HG03442 (cell line): ENCODE measurements at regions not wholly inside any gene's neighbourhood (a gene's known extent, or its start where the extent isn't known, plus 50 kb on each side); places are given as distances from the start of the nearest gene placed in this dataset.

Source experiments
- ATAC-seq: cut with Tn5 transposase; IDR thresholded peaks from one replicate; pipeline ENCODE4 v1.9.1; 2021; ENCODE audit warnings: mild to moderate bottlenecking, moderate library complexity; ENCODE audit not compliant: unreplicated experiment

DNA sequence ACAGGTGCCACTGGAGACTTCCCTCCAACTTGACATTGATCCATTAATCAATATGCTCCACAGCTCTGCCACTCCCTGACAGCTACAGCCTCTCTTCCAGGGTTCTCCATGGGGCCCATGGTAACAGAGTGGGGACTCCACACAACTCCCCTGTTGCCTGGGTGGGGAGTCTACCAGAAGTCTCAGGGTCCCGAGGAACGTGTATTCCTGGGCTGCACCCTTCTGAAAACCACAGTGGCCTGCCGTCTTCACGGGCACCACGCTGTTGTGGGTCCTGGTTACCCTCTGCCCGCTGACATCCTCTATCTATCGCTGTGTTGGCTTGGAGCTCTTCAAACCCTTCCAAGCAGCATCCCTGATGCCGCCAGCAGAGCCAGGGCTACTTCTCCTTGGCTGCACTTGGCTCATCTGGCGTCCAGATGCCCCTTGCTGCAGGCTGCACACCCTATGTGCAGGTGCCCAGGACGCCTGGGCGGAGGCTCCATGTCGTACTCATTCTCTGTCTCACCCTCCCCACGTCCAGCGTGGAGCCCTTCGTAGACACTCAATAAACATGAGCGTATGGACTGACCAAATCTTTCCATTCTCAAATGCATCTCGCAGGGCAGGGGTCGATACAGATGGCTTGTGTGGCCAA is 1341.8 kb downstream of the TBC1D22A start:
- ATAC-seq: no peak

DNA sequence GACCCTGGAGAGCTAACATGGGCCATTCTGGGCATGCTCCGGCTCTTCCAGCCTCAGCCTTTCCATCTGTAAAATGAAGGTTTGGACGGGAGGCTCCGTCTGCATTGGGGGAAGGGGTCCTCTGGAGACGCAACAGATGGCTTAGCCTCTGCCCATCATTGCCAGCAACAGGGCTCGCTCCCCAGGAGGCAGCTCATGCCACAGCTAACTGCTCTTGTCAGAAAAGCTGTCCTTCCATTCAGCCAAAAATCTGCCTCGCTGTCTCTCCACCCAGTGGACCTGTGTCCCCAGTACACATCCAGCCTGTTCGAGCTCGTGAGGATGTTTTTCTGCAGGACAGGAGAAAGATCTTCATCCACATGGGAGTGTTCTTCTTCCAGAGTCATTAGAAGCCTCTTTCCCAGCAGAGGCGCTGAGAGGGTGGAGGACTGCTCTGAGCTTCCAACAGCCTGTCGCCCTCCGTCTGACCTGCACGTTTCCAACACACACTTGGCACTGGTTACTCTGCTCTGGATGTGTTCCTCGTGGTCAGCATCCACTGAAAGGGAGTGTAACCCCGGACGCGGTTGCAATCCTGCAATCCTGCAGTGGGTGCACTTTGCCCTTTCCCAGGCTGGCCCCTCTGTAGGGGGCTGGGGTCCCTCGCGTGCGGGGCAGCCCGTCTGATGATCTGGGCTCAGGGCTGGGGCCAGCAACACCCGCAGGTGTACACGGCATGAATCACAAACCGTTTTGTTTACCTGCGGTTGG is 1340.9 kb downstream of the TBC1D22A start:
- ATAC-seq: no peak

DNA sequence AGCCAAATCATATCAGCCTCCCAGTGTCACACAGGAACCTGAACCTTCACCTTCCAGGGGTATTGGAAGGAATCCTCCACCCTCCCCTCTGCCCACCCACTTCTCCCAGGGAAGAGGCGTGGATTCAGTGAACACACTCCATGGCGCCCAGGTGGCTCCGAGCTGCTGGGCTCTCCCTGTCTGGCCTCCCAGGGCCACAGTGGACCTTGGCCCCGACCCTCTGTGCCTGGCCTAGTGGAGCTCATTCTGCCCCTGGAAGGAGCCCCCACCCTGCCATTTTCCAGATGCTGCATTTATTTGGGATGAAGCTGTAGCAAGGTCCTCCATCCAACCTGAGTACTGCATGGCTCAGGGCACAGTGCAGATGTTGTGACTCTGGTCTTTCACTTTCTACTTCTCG is 1340.1 kb downstream of the TBC1D22A start:
- no peak for ATAC-seq

DNA sequence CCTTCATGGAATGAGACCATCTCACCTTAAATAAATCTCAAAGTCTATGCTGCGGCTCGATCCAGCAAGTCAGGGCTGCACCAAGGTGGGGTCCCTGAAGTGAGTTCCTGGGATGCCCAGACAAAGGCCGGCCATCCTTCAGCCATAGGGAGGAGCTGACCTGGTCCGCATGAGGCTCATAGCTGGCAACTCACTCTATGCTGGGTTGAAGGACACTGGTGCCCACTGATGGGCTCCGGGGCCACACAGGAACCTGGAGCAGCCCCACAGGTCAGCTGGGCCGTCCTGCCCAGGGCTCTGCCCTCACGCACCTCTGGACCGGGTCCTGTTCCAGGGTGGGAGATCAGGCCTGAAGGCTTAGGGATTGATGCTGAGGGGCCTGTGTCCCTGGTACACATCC is 1339.3 kb downstream of the TBC1D22A start:
- no peak for ATAC-seq

DNA sequence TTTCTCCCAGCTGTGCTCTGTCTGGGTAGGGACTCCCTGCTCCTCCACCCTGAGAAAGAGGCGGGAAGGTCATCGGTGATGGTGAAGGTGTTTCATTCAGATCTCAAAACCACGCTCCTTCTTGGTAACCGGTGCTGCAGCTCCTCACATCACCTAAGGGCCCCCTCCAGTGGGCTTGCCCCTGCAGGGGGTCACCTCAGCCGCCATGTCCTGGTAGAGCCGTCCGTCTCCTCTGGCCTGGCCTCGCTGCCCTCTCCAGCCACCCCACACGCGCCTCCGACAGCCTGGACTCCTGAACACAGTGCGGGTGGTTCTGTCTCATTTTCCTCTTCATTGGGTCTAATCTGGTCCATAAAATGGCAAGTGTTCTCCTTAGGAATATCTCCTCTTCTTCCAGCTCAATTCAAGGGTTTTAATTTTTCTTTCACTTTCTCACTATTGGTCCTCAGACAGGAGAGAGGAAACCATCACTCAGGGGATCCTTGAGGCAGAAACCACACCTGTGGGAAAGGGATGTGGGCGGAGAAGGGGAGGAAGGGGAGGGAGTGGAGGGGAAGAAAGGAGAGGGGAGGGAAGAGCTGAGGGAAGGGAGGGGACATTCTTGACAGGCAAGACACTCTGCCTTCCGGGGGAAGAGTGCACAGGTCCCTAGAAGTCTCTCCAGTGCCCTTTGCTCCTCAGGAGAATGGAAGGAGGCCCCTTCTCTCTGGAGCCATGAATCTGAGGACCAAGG is 1338.4 kb downstream of the TBC1D22A start:
- ATAC-seq: no peak

DNA sequence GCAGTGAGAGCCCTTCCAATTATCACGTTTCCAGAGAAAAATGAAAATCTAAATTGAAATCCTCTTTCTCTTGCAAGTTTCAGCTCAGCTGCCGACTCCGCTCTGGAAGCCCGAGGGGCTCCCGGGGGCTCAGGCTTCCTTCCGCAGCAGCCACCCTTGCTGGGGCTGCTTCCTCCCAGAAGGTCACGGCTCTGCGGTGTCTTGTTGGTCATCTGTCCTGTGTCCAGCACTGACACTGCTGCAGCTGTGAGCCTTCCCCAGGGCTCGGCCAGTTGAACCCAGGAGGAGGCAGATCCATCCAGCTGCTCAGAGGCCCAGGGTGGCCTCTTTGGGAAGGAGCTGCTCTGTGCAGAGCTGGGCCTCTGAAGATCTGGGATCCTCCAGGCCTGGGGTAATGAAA is 1337.2 kb downstream of the TBC1D22A start:
- ATAC-seq: no peak

DNA sequence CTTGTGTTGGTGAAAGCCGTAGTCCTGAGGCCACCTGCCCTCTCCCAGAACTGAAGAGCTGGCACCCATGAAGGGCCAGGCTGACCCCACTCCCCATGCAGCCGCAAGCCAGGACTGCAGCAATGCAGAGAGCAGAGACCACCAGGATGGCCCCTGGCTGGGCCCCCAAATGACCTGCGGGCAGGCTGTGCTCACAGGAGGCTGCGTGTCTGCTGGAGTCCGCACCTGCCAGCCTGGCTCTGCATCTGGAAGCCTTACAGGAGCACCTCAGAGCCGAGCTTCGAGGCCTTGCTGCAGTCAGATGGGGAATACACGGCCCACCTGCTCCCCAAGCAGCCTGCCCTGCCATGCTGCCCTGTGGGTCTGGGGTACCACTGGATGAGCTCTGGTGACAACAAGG is 1336.8 kb downstream of the TBC1D22A start:
- no peak for ATAC-seq

DNA sequence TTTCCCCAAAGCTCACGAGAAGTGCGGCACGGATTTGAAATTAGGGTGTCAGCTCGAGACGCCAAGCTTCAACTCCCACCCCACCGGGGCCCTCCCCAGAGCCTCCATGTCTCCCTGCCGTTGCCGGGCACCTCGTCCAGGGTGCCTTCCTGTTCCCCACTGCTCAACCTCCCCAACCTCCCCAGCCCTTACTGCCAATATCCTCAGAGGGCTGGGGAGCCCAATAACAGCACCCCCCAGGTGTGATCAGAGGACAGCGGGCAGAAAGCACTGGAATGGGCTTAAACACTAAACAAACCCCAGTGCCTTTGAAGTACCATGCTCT is 1336.4 kb downstream of the TBC1D22A start:
- ATAC-seq: no peak

DNA sequence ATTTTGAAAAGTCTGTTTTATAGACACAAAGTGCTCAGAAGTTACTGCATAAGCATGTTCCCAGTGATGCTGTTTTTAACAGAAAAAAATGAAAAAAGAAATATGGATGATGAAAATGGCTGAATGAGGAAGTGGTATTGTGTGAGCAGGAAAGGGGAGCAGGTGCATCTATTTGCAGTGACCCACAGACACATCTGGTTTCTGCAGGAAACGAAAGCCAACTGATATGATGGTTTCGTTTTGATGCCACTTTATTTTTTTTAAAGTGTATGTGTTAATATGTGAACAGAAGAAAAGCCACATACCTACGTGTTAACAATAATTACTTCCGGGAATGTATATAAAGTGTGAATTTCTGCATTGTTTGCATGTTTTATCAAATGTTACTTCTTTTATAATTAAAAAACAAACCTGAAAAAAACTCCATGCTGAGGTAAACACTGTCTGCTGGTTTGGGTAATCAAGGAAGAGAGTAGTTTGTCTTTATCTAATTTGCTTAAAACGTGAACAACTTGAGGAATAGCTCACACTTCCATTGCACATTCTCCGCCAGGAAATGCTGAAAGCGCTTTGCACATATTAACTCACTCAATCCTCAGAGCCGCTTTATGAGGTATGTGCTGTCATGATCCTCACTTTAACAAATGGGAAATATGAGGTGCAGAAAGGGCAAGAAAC is 1335.9 kb downstream of the TBC1D22A start:
- peak; percentile 73 for ATAC-seq

DNA sequence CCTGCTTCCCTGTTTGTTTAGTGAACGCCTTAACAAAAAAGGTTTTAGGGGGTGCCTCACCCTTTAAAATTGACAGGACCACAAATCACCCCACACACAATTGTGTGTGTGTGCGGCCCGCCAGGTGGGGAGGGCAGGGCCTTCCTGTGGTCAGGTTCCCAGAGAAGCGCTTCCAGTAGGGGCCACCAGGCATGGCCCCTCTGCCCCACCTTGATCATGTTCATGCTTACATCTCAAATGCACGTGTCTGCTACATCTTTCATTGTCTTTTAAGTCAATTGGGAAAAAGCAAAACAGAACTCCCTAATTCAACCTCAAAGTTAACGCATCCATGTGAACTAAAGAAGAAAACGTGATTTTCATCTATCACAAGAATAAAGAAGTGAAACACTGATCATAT is 1335.3 kb downstream of the TBC1D22A start:
- ATAC-seq: no peak

DNA sequence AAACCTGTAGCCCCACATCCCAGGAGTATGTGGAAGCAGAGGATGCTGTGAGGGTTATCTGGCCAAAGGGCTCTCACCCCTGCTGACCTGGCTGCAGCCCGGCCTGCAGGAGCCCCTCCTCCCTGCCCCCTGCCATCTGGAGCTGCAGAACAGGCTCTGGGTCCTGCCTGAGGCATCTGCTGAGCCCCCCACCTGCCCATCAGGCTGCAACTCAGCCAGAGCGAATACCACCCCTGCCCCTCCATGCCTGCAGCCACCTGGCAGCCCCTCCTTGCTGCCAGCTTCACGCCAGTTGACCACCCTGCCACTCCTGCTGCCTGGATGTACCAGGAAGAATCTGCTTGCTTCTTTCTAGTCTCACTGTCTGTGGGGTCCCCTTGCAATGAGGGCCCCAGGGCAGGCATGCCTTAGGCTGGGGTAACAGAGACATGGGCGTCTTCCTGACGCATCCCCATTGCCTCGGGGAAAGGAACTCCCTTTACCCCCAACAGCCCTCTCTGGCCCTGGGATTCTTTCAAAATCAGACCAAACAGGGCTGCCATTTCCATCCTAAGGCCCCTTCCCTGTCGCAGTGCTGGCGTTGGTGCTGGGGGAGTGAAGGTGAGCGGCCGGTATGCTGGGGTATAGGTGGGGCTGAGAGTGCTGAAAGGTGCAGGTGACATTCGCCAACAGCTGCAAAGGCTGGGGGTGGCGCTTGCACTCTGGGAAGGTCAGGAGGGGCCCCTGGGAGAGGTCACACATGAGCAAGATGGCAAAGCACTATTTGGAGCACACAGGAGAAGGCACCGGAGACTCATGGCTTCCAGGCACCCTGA is 1334.6 kb downstream of the TBC1D22A start:
- ATAC-seq: no peak

DNA sequence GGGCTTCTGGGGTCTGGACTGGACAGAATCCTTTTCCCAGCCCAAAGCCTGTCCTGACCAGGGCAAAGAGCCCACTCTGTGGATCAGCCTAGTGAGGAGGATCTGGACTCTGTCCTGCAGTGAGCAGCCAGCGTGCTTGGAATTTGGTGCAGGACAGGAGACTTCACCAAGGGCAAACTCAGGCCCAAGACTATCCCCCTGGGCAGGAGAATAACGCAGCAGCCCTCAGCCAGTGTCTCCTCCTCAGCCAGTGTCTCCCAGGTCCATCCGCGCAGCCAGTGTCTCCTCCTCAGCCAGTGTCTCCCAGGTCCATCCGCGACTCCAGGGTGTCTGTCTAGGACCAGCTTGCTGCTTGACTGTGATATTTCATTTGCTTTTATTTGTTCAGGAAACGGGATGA is 1334.0 kb downstream of the TBC1D22A start:
- no peak for ATAC-seq

DNA sequence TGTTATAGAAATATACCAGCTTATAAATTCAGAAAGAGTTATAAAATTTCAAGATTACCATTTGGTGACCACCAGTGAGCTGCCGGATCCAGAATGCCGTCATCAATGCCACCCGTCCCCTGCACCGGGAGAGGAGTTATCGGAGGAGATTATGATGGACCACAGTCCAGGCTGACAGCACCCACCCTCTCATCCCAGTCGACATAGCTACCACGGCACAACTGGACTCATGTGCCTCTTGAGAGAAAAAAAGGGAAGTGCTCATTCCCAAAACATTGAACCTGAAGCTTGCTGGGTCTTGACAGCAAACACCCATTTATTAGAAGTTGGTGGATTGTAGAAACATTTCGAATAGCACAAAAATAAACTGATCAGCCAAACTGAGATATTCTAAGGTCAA is 1331.5 kb downstream of the TBC1D22A start:
- ATAC-seq: no peak

DNA sequence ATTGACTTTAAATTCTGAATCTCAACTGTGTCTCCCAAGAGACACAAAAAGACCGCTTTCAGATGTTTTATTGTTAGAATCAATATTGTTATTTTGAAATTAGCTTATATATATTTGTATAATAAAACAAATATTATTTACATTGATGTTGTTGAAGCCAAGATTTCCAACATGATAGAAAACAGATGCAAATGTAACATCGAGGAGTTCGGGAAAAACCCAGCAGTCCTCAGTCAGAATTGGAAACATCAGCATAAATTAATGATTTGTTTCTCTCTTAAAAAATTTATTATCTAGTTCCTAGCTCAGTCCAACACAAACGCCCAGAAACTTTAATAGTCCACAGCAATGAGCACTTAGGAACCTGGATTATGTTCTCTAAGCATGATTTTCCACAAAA is 1330.4 kb downstream of the TBC1D22A start:
- ATAC-seq: no peak

DNA sequence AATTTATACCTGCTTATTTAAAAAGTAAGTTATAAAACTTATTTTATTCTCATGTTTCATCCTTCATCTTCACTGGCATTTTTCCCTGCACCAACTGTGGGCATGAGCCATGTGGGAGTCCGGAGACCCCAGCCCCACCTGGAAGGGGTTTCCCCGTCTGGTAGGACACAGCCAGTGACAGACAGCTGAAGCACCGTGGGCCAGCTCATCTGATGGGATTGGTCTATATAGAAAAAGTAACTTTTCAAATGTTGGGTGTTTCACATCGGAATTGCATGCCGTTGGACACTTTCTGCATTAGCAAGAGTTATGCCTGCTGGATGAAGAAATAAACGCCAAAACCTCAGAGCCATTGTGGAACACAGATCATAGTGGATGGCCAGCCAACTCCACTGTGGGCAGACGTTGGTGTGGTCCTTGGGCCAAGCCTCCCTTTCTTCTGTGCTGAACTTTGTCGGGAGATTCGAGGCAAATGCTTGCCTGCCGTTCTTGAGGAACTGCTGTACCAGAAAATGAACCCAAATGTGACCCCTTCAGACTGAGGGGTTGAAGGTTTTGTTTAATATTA is 1329.3 kb downstream of the TBC1D22A start:
- ATAC-seq: no peak

DNA sequence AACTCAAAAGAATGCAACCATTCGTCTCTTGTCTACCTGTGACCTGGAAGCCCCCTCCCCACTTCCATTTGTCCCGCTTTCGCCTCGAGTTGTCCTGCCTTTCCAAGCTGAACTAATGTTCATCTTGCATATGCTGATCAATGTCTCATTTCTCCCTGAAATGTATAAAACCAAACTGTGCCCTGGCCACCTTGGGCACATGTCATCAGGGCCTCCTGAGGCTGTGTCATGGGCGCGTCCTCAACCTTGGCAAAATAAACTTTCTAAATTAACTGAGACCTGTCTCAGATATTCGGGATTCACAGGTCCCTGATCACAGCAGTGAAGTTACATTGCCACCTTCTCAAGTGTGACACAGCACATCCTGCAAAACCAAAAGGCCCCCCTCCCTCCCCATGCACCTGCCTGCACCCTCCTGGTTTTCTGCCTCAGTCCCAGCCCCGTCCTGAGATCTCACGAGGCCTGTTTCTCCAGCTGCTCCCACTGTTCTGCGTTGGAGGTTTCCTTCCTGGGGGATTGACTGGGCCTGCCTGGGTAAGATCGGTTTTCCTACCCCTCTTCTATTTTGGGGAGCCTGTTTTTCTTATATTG is 1328.7 kb downstream of the TBC1D22A start:
- no peak for ATAC-seq

DNA sequence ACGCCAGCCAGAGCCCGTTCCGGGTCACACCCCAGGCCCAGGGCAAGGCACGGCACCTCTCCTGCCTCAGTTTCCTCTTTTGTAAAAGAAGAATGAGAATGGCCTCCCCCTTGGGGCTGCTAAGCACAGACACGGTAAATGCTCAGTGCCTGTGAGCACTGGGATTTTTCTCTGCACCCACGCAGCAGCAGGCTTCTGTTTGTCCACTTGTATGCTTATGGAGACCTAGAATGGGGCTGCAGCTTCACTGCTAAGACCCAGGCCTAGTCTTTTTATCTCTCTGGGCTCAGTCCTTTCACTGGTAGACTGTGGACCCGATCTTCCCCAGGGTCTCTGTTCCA is 1327.9 kb downstream of the TBC1D22A start:
- ATAC-seq: no peak

DNA sequence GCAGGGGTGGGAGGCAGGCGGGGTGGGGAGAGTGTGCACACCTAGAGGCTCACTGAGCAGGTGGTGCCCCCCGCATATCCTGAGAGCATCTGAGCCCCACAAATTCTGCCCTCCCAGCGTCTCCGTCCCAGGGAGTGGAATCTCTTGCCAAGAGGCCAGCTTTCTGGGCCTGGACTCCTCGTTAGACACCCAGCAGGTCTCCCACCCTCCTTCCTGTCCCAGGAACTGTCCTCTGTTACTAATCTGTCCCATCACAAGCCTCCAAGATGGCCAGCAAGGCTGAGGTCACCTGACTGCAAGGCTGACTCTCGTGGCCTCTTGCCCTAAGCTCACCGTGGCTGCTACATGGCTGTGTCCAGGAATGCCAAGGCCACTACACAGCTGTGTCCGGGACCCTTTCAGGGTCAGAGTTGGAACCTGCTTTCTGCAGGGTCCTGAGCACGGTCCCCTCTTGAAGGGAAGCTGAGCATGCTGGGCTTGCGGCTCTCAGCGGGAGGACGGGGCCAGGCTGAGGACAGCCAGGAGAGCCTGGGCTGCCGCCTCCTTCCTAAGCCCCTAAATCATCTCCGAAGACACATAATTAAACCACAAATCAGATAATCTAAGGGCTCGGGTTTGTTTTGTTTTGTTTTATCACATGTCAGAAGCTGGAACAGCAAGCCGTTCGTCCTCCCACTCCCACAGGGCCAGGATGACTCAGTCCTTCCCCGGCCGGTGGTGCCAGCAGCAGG is 1327.3 kb downstream of the TBC1D22A start:
- ATAC-seq: no peak

DNA sequence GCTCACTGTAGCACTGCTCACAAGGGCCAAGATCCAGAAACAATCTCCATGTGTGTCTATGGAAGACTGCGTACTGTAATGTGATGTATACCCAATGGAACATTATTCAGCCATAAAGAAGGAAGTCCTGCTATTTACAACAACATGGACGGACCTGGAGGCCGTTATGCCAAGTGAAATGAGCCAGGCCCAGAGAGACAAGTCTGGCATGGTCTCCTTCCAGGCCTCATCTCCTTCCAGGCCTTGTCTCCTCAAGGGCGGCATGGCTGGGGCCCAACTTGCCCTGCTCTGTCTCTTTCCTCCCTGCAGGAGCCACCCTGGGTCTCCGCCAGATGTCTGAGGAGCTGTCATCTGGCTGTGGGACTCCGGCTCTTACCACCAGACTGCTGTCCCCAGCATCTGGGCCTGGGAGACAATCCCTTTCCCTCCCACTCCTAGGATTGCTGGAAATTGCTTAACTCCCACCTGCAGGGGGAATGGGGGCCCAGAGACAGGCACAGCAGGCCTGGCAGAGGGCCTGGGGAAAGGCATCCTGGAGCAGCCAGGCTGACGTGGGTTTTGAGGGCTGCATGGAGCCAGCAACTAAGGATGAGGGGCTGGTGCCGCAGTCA is 1326.6 kb downstream of the TBC1D22A start:
- ATAC-seq: no peak
